SK-N-SH treated with all-trans-retinoic acid at 6 μM for 48 hours (cell line): ENCODE measurements at regions not wholly inside any gene's neighbourhood (a gene's known extent, or its start where the extent isn't known, plus 50 kb on each side); places are given as distances from the start of the nearest gene placed in this dataset.

Experiments
- ATAC-seq: fragments of 200-7000 bp; cut with Tn5 transposase; 3 replicates; pipeline ENCODE4 v1.9.1; 2020; ENCODE audit warnings: mild to moderate bottlenecking, moderate library complexity
- ARNTL ChIP-seq: fragments of 450-650 bp; formaldehyde crosslinking; IDR thresholded peaks from 2 replicates; pipeline ENCODE4 v1.5.0; 2020; ENCODE audit warnings: low read depth, mild to moderate bottlenecking, moderate library complexity, borderline replicate concordance
- BACH2 ChIP-seq: fragments of 250-450 bp; sonication (Bioruptor Pico); IDR thresholded peaks from 2 replicates; pipeline ENCODE4 v1.9.0; 2021; ENCODE audit warnings: mild to moderate bottlenecking, borderline replicate concordance
- CREB5 ChIP-seq: fragments of 250-450 bp; sonication (Bioruptor Pico); IDR thresholded peaks from 2 replicates; pipeline ENCODE4 v1.5.1; 2020; ENCODE audit warnings: low read depth, mild to moderate bottlenecking, moderate library complexity
- CSDC2 ChIP-seq: fragments of 250-450 bp; sonication (Bioruptor Pico); IDR thresholded peaks from 2 replicates; pipeline ENCODE4 v1.5.0; 2020; ENCODE audit warnings: mild to moderate bottlenecking, moderate library complexity
- ESRRG ChIP-seq: fragments of 250-450 bp; sonication (Bioruptor Pico); IDR thresholded peaks from 2 replicates; pipeline ENCODE4 v1.6.1; 2021; ENCODE audit warnings: mild to moderate bottlenecking
- GLIS3 ChIP-seq: fragments of 250-450 bp; sonication (Bioruptor Pico); IDR thresholded peaks from 2 replicates; pipeline ENCODE4 v1.5.0; 2020; ENCODE audit warnings: mild to moderate bottlenecking, moderate library complexity
- ISL1 ChIP-seq: fragments of 250-450 bp; sonication (Bioruptor Pico); IDR thresholded peaks from 2 replicates; pipeline ENCODE4 v2.1.2; 2022; ENCODE audit warnings: mild to moderate bottlenecking, moderate library complexity
- OSR1 ChIP-seq: fragments of 250-450 bp; sonication (Bioruptor Pico); IDR thresholded peaks from 2 replicates; pipeline ENCODE4 v1.8.0; 2022; ENCODE audit warnings: moderate library complexity, mild to moderate bottlenecking, inconsistent platforms
- POU6F1 ChIP-seq: fragments of 250-450 bp; sonication (Bioruptor Pico); IDR thresholded peaks from 2 replicates; pipeline ENCODE4 v1.8.0; 2021; ENCODE audit warnings: low read depth, mild to moderate bottlenecking, moderate library complexity, borderline replicate concordance
- PPARA ChIP-seq: fragments of 250-450 bp; sonication (Bioruptor Pico); IDR thresholded peaks from 2 replicates; pipeline ENCODE4 v1.5.0; 2020; ENCODE audit warnings: mild to moderate bottlenecking, borderline replicate concordance
- RARB ChIP-seq: fragments of 250-450 bp; sonication (Bioruptor Pico); IDR thresholded peaks from 2 replicates; pipeline ENCODE4 v1.8.0; 2021; ENCODE audit warnings: mild to moderate bottlenecking, moderate library complexity
- SNAI2 ChIP-seq: fragments of 250-450 bp; sonication (Bioruptor Pico); IDR thresholded peaks from 2 replicates; pipeline ENCODE4 v1.5.0; 2020; ENCODE audit warnings: mild to moderate bottlenecking, moderate library complexity
- TCF4 ChIP-seq: fragments of 250-450 bp; sonication (Bioruptor Pico); IDR thresholded peaks from 2 replicates; pipeline ENCODE4 v1.8.0; 2021; ENCODE audit warnings: mild to moderate bottlenecking, moderate library complexity, borderline replicate concordance
- TOX ChIP-seq: fragments of 250-450 bp; sonication (Bioruptor Pico); IDR thresholded peaks from 2 replicates; pipeline ENCODE4 v1.8.0; 2021; ENCODE audit warnings: mild to moderate bottlenecking, moderate library complexity, borderline replicate concordance
- ZC3H10 ChIP-seq: fragments of 250-450 bp; sonication (Bioruptor Pico); IDR thresholded peaks from 2 replicates; pipeline ENCODE4 v1.5.1; 2021; ENCODE audit warnings: mild to moderate bottlenecking, moderate library complexity
- ZFP3 ChIP-seq: fragments of 250-450 bp; sonication (Bioruptor Pico); IDR thresholded peaks from 2 replicates; pipeline ENCODE4 v1.5.0; 2020; ENCODE audit warnings: mild to moderate bottlenecking, moderate library complexity
- ZFP30 ChIP-seq: fragments of 450-650 bp; formaldehyde crosslinking; IDR thresholded peaks from 2 replicates; pipeline ENCODE4 v1.5.0; 2022; ENCODE audit warnings: mild to moderate bottlenecking, moderate library complexity
- ZNF565 ChIP-seq: fragments of 450-650 bp; formaldehyde crosslinking; conservative IDR thresholded peaks from 2 replicates; pipeline ENCODE4 v1.5.0; 2020; ENCODE audit warnings: low read depth, mild to moderate bottlenecking, moderate library complexity
- ZNF70 ChIP-seq: fragments of 450-650 bp; formaldehyde crosslinking; IDR thresholded peaks from 2 replicates; pipeline ENCODE4 v1.5.0; 2020; ENCODE audit warnings: mild to moderate bottlenecking, moderate library complexity
- ZNF8 ChIP-seq: fragments of 450-650 bp; formaldehyde crosslinking; IDR thresholded peaks from 2 replicates; pipeline ENCODE4 v1.5.0; 2020; ENCODE audit warnings: mild to moderate bottlenecking, moderate library complexity
- TF ChIP-seq, protein P1 (sequence below): fragments of 250-450 bp; sonication (Bioruptor Pico); IDR thresholded peaks from 2 replicates; pipeline ENCODE4 v1.5.0; 2020; ENCODE audit warnings: mild to moderate bottlenecking, moderate library complexity
- TF ChIP-seq, protein P2 (sequence below): fragments of 250-450 bp; sonication (Bioruptor Pico); IDR thresholded peaks from 2 replicates; pipeline ENCODE4 v1.5.1; 2021; ENCODE audit warnings: mild to moderate bottlenecking, moderate library complexity

- TF ChIP-seq TCF4 (CRISPR knock-in tag) (no peak), POU6F1 (CRISPR knock-in tag) (no peak), ZFP30 (no peak), ESRRG (no peak), CSDC2 (CRISPR knock-in tag) (no peak), CREB5 (CRISPR knock-in tag) (no peak), ARNTL (CRISPR knock-in tag) (no peak), ZNF565 (CRISPR knock-in tag) (no peak), TOX (CRISPR knock-in tag) (no peak)
Measured at GRCh38 chr18:25764777-25765176, 325.6 kb downstream of the SS18 start (continued).

DNA sequence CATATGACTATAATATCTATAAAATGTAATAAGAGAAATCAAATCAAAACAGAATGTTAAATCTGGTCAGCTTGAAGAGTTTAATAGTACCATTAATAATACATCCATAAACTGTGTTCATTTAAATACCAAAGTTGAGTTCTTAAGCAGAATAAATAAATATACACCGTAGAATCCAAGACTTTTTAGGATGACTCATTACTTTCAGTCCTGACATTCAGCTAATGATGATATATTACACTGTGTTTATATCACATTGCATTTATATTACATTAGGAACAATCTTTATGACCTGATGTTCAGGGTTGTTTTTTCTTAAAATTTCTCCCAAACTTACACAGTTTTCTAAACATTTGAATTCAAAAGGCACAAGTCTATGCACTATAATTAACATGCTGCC, 331.3 kb downstream of the SS18 start:
- no peak for TF ChIP-seq TOX (CRISPR knock-in tag)
- no peak for TF ChIP-seq ARNTL (CRISPR knock-in tag)
- TF ChIP-seq CSDC2 (CRISPR knock-in tag), result no peak
- no peak for TF ChIP-seq ZFP30
- TF ChIP-seq ZNF8 (CRISPR knock-in tag), result no peak
- TF ChIP-seq ESRRG, result no peak
- TF ChIP-seq, protein P1, sequence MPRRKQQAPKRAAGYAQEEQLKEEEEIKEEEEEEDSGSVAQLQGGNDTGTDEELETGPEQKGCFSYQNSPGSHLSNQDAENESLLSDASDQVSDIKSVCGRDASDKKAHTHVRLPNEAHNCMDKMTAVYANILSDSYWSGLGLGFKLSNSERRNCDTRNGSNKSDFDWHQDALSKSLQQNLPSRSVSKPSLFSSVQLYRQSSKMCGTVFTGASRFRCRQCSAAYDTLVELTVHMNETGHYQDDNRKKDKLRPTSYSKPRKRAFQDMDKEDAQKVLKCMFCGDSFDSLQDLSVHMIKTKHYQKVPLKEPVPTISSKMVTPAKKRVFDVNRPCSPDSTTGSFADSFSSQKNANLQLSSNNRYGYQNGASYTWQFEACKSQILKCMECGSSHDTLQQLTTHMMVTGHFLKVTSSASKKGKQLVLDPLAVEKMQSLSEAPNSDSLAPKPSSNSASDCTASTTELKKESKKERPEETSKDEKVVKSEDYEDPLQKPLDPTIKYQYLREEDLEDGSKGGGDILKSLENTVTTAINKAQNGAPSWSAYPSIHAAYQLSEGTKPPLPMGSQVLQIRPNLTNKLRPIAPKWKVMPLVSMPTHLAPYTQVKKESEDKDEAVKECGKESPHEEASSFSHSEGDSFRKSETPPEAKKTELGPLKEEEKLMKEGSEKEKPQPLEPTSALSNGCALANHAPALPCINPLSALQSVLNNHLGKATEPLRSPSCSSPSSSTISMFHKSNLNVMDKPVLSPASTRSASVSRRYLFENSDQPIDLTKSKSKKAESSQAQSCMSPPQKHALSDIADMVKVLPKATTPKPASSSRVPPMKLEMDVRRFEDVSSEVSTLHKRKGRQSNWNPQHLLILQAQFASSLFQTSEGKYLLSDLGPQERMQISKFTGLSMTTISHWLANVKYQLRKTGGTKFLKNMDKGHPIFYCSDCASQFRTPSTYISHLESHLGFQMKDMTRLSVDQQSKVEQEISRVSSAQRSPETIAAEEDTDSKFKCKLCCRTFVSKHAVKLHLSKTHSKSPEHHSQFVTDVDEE, result no peak
- TF ChIP-seq SNAI2 (CRISPR knock-in tag), result no peak
- TF ChIP-seq ZNF70, result no peak
- TF ChIP-seq GLIS3 (CRISPR knock-in tag), result no peak
- no peak for TF ChIP-seq PPARA (CRISPR knock-in tag)
- no peak for TF ChIP-seq OSR1 (CRISPR knock-in tag)
- TF ChIP-seq ZC3H10 (CRISPR knock-in tag), result peak; percentile 65; the same call in 1 of the 2 replicates
- TF ChIP-seq ISL1 (CRISPR knock-in tag), result peak; percentile 79
- TF ChIP-seq, all 23 proteins: peak for 2
- peak; percentile 88 for ATAC-seq

- no peak for ATAC-seq
- no peak for TF ChIP-seq POU6F1 (CRISPR knock-in tag)
- no peak for TF ChIP-seq RARB (CRISPR knock-in tag)
- no peak for TF ChIP-seq OSR1 (CRISPR knock-in tag)
- TF ChIP-seq, protein P1, result no peak
- TF ChIP-seq ZFP3 (CRISPR knock-in tag), result no peak
- no peak for TF ChIP-seq BACH2 (CRISPR knock-in tag)
- no peak for TF ChIP-seq ZFP30
- TF ChIP-seq ZC3H10 (CRISPR knock-in tag), result no peak
- TF ChIP-seq, protein P2, sequence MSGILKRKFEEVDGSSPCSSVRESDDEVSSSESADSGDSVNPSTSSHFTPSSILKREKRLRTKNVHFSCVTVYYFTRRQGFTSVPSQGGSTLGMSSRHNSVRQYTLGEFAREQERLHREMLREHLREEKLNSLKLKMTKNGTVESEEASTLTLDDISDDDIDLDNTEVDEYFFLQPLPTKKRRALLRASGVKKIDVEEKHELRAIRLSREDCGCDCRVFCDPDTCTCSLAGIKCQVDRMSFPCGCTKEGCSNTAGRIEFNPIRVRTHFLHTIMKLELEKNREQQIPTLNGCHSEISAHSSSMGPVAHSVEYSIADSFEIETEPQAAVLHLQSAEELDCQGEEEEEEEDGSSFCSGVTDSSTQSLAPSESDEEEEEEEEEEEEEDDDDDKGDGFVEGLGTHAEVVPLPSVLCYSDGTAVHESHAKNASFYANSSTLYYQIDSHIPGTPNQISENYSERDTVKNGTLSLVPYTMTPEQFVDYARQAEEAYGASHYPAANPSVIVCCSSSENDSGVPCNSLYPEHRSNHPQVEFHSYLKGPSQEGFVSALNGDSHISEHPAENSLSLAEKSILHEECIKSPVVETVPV (CRISPR knock-in tag), result no peak
- no peak for TF ChIP-seq SNAI2 (CRISPR knock-in tag)
- TF ChIP-seq TOX (CRISPR knock-in tag), result no peak
- no peak for TF ChIP-seq ZNF565 (CRISPR knock-in tag)
- no peak for TF ChIP-seq ARNTL (CRISPR knock-in tag)
- TF ChIP-seq CREB5 (CRISPR knock-in tag), result no peak
- TF ChIP-seq CSDC2 (CRISPR knock-in tag), result no peak
- TF ChIP-seq GLIS3 (CRISPR knock-in tag), result no peak
- no peak for TF ChIP-seq PPARA (CRISPR knock-in tag)
- no peak for TF ChIP-seq TCF4 (CRISPR knock-in tag)
- TF ChIP-seq ZNF70, result no peak
- TF ChIP-seq, all 23 proteins: peak for 0
Measured at GRCh38 chr18:25743646-25744151, 346.7 kb downstream of the SS18 start.
